IMR-90 (cell line): ENCODE measurements at regions not wholly inside any gene's neighbourhood (a gene's known extent, or its start where the extent isn't known, plus 50 kb on each side); places are given as distances from the start of the nearest gene placed in this dataset.

Experiments used
- ATAC-seq: fragments of 200-7000 bp; cut with Tn5 transposase; 2 replicates; pipeline ENCODE4 v1.9.1; 2020; ENCODE audit warnings: low read depth, mild to moderate bottlenecking, moderate library complexity
- BruUV-seq: library from RNA; stranded (reverse); fragments of 400-500 nt; replicated peaks from 2 replicates; lab custom pipeline; 2021; lab: Mats Ljungman, UMichigan
- CTCF ChIA-PET: fragments of 300-600 bp; formaldehyde crosslinking; extraction: SDS; loops from one replicate; lab custom pipeline; 2021; ENCODE audit warnings: antibody characterized with exemption; lab: Yijun Ruan, JAX
- POLR2A ChIA-PET: fragments of 300-600 bp; sonication (Branson Sonifier 250); formaldehyde crosslinking; loops from one replicate; lab custom pipeline; 2022; ENCODE audit warnings: antibody characterized with exemption; ENCODE audit not compliant: unreplicated experiment; lab: Charles Lee
- DNase-seq: peaks from one replicate; pipeline ENCODE4 v3.0.0; 2013
- H2AFZ ChIP-seq: replicated peaks from 2 replicates; pipeline ENCODE3; 2013; ENCODE audit warnings: low read length, mild to moderate bottlenecking; ENCODE audit not compliant: poor library complexity
- H2AK5ac ChIP-seq: 2 replicates; pipeline ENCODE4 v1.6.1; 2013; ENCODE audit warnings: low read depth, low read length, inconsistent platforms
- H2AK9ac ChIP-seq: replicated peaks from 2 replicates; pipeline ENCODE3; 2013; ENCODE audit warnings: mild to moderate bottlenecking, low read depth, low read length, moderate library complexity; ENCODE audit not compliant: poor library complexity
- H2BK120ac ChIP-seq: 2 replicates; pipeline ENCODE4 v1.6.1; 2013; ENCODE audit warnings: low read depth, low read length, inconsistent platforms
- H2BK15ac ChIP-seq: 3 replicates; pipeline ENCODE4 v1.6.1; 2013; ENCODE audit warnings: low read depth, low read length, inconsistent platforms
- H2BK20ac ChIP-seq: 2 replicates; pipeline ENCODE4 v1.6.1; 2013; ENCODE audit warnings: low read depth, mild to moderate bottlenecking, inconsistent platforms, low read length, moderate library complexity
- H2BK5ac ChIP-seq: 2 replicates; pipeline ENCODE4 v1.6.1; 2013; ENCODE audit warnings: mild to moderate bottlenecking, low read depth, low read length, inconsistent platforms; ENCODE audit not compliant: poor library complexity, severe bottlenecking
- H3K14ac ChIP-seq: replicated peaks from 2 replicates; pipeline ENCODE4 v1.6.1; 2013; ENCODE audit warnings: low read depth, low read length, inconsistent platforms
- H3K18ac ChIP-seq: 2 replicates; pipeline ENCODE4 v1.6.1; 2013; ENCODE audit warnings: low read depth, low read length, control low read depth
- H3K23ac ChIP-seq: 2 replicates; pipeline ENCODE4 v1.6.1; 2013; ENCODE audit warnings: low read depth, low read length, inconsistent platforms
- H3K27ac ChIP-seq: 2 replicates; pipeline ENCODE4 v1.5.1; 2013; ENCODE audit warnings: mild to moderate bottlenecking, control low read depth, low read length; ENCODE audit not compliant: insufficient read depth
- H3K27me3 ChIP-seq: 2 replicates; pipeline ENCODE4 v1.6.1; 2013; ENCODE audit warnings: low read length; ENCODE audit not compliant: control insufficient read depth, insufficient read depth
- H3K36me3 ChIP-seq: 2 replicates; pipeline ENCODE4 v1.6.1; 2013; ENCODE audit warnings: low read length, mixed read lengths; ENCODE audit not compliant: control insufficient read depth, insufficient read depth
- H3K4ac ChIP-seq: 2 replicates; pipeline ENCODE4 v1.6.1; 2013; ENCODE audit warnings: low read depth, low read length, inconsistent platforms
- H3K4me1 ChIP-seq: 2 replicates; pipeline ENCODE4 v1.6.1; 2013; ENCODE audit warnings: low read length, mixed read lengths; ENCODE audit not compliant: control insufficient read depth, insufficient read depth
- H3K4me2 ChIP-seq: 2 replicates; pipeline ENCODE4 v1.6.1; 2013; ENCODE audit warnings: low read depth, mild to moderate bottlenecking, control low read depth, low read length, moderate library complexity
- H3K4me3 ChIP-seq: 2 replicates; pipeline ENCODE4 v1.5.1; 2013; ENCODE audit warnings: low read depth, mild to moderate bottlenecking, control low read depth, low read length, moderate library complexity; ENCODE audit not compliant: insufficient read depth
- H3K56ac ChIP-seq: 2 replicates; pipeline ENCODE4 v1.6.1; 2013; ENCODE audit warnings: low read length, inconsistent platforms; ENCODE audit not compliant: insufficient read depth; ENCODE audit errors: extremely low read depth
- H3K79me1 ChIP-seq, 2 experiments: 2 replicates each; pipeline ENCODE4 v1.6.1; 2013; ENCODE audit warnings: low read length in 2 of 2, inconsistent platforms in 1 of 2, low read depth in 1 of 2
- H3K9ac ChIP-seq: 2 replicates; pipeline ENCODE4 v1.6.1; 2013; ENCODE audit warnings: low read depth, low read length, control low read depth
- H3K9me1 ChIP-seq: 2 replicates; pipeline ENCODE4 v1.6.1; 2013; ENCODE audit warnings: low read length, inconsistent platforms; ENCODE audit not compliant: insufficient read depth
- H3K9me3 ChIP-seq: 2 replicates; pipeline ENCODE4 v1.6.1; 2013; ENCODE audit warnings: low read length; ENCODE audit not compliant: control insufficient read depth, insufficient read depth
- H4K20me1 ChIP-seq: 2 replicates; pipeline ENCODE4 v1.6.1; 2013; ENCODE audit warnings: low read length, inconsistent platforms; ENCODE audit not compliant: insufficient read depth
- H4K5ac ChIP-seq: 2 replicates; pipeline ENCODE4 v1.6.1; 2013; ENCODE audit warnings: mild to moderate bottlenecking, low read depth, low read length, control low read depth
- H4K8ac ChIP-seq, 2 experiments: 2 replicates each; pipeline ENCODE4 v1.6.1; 2013; ENCODE audit warnings: low read depth in 2 of 2, low read length in 2 of 2, control low read depth in 1 of 2, inconsistent platforms in 1 of 2
- H4K91ac ChIP-seq: 2 replicates; pipeline ENCODE4 v1.6.1; 2013; ENCODE audit warnings: low read depth, low read length, inconsistent platforms; ENCODE audit not compliant: insufficient read depth
- BHLHE40 ChIP-seq: fragments of 150-350 bp; IDR thresholded peaks from 2 replicates; pipeline ENCODE4 v1.6.1; 2016; ENCODE audit warnings: mild to moderate bottlenecking, low read depth, low read length
- CEBPB ChIP-seq: IDR thresholded peaks from 2 replicates; pipeline ENCODE4 v1.6.1; 2012; ENCODE audit warnings: low read depth, low read length, improper control_type of control experiment
- CHD1 ChIP-seq: IDR thresholded peaks from 2 replicates; pipeline ENCODE4 v1.6.1; 2012; ENCODE audit warnings: low read depth, low read length, improper control_type of control experiment
- CTCF ChIP-seq: conservative IDR thresholded peaks from 2 replicates; pipeline ENCODE4 v1.5.1; 2012; ENCODE audit warnings: mild to moderate bottlenecking, low read depth, low read length, improper control_type of control experiment
- ELK1 ChIP-seq: fragments of 150-350 bp; IDR thresholded peaks from 2 replicates; pipeline ENCODE4 v1.6.1; 2016; ENCODE audit warnings: low read depth, mild to moderate bottlenecking, low read length, moderate library complexity, borderline replicate concordance
- FOS ChIP-seq: fragments of 150-350 bp; IDR thresholded peaks from 2 replicates; pipeline ENCODE4 v1.6.1; 2016; ENCODE audit warnings: low read depth, low read length
- MAFK ChIP-seq: IDR thresholded peaks from 2 replicates; pipeline ENCODE4 v1.6.1; 2012; ENCODE audit warnings: low read depth, low read length, improper control_type of control experiment
- MAZ ChIP-seq: IDR thresholded peaks from 2 replicates; pipeline ENCODE4 v1.6.1; 2012; ENCODE audit warnings: low read depth, mild to moderate bottlenecking, low read length, improper control_type of control experiment, moderate library complexity, borderline replicate concordance
- MXI1 ChIP-seq: IDR thresholded peaks from 2 replicates; pipeline ENCODE4 v1.6.1; 2012; ENCODE audit warnings: low read depth, mild to moderate bottlenecking, low read length, moderate library complexity, borderline replicate concordance
- NFE2L2 ChIP-seq: fragments of 150-350 bp; IDR thresholded peaks from 2 replicates; pipeline ENCODE4 v1.6.1; 2016; ENCODE audit warnings: low read depth, mild to moderate bottlenecking, low read length
- POLR2A ChIP-seq: IDR thresholded peaks from 2 replicates; pipeline ENCODE4 v1.6.1; 2012; ENCODE audit warnings: mild to moderate bottlenecking, low read depth, low read length
- RAD21 ChIP-seq: IDR thresholded peaks from 2 replicates; pipeline ENCODE4 v1.6.1; 2012; ENCODE audit warnings: low read length, improper control_type of control experiment
- RCOR1 ChIP-seq: IDR thresholded peaks from 2 replicates; pipeline ENCODE4 v1.6.1; 2012; ENCODE audit warnings: mild to moderate bottlenecking, low read length, improper control_type of control experiment; ENCODE audit not compliant: insufficient replicate concordance
- RFX5 ChIP-seq: IDR thresholded peaks from 2 replicates; pipeline ENCODE4 v1.8.0; 2012; ENCODE audit warnings: low read depth, mild to moderate bottlenecking, low read length, moderate library complexity
- SMC3 ChIP-seq: fragments of 150-350 bp; IDR thresholded peaks from 2 replicates; pipeline ENCODE4 v1.6.1; 2016; ENCODE audit warnings: low read depth, mild to moderate bottlenecking, antibody characterized with exemption, low read length, moderate library complexity
- USF2 ChIP-seq: fragments of 150-350 bp; IDR thresholded peaks from 2 replicates; pipeline ENCODE4 v1.6.1; 2017; ENCODE audit warnings: mild to moderate bottlenecking, antibody characterized with exemption, low read length, low read depth
- WGBS, 2 experiments: methylation state at CpG; one replicate each; pipeline versions ENCODE4 v1.1.5 to v1.1.7; 2013; ENCODE audit warnings: missing lambda C conversion rate in 2 of 2; ENCODE audit not compliant: insufficient read length in 1 of 2; ENCODE audit errors: extremely low coverage in 2 of 2; 5-methylcytosine and 5-hydroxymethylcytosine counted together
- dilution Hi-C: fragments of 300-500 bp; cut with HindIII; formaldehyde crosslinking; loops from one replicate; pipeline ENCODE4 v1.14.3; 2018; ENCODE audit warnings: low sequenced_read_pairs; ENCODE audit not compliant: unreplicated experiment
- in situ Hi-C: fragments of 300-500 bp; cut with MboI; formaldehyde crosslinking; loops from 3 replicates; pipeline ENCODE4 v1.14.3; 2019; ENCODE audit warnings: low sequenced_read_pairs, inconsistent platforms, mixed read lengths
- intact Hi-C: fragments of 100-400 bp; cut with micrococcal nuclease; formaldehyde crosslinking; loops from 2 replicates; pipeline ENCODE4 v1.10.0; 2022

- H3K4ac ChIP-seq: no peak overlapping the region
- H4K8ac ChIP-seq: no peak overlapping the region
- no peak overlapping the region for H2AFZ ChIP-seq
- H2BK20ac ChIP-seq: no peak overlapping the region
- H3K9me1 ChIP-seq: no peaks in the 10 kb centered on the region
- no peak overlapping the region for H2BK120ac ChIP-seq
- H3K18ac ChIP-seq: no peak overlapping the region
- H3K23ac ChIP-seq: no peak overlapping the region
- dilution Hi-C loops: no loop called here
- H3K4me3 ChIP-seq: no peak overlapping the region
- H4K5ac ChIP-seq: no peak overlapping the region
- in situ Hi-C loops: no loop called here
- no peak overlapping the region for H3K4me2 ChIP-seq
- ChIA-PET POLR2A (no interaction called here), CTCF (no interaction called here)
- H3K36me3 ChIP-seq: no peaks in the 10 kb centered on the region
- H4K20me1 ChIP-seq: no peaks in the 10 kb centered on the region
- H3K27ac ChIP-seq: no peak overlapping the region
- no peaks in the 10 kb centered on the region for H3K9me3 ChIP-seq
- no peak overlapping the region for H2AK5ac ChIP-seq
- no TSS peak for BruUV-seq
- no peaks in the 10 kb centered on the region for H3K4me1 ChIP-seq
- no CpG with 5 or more reads among the region's 4 CpGs for WGBS, 2 experiments
- TF ChIP-seq NFE2L2 (no peak), MAZ (no peak), BHLHE40 (no peak), USF2 (no peak), CTCF (no peak), CHD1 (no peak), RFX5 (no peak), POLR2A (no peak), MXI1 (no peak), RCOR1 (no peak), MAFK (no peak), FOS (no peak), RAD21 (no peak), ELK1 (no peak), SMC3 (no peak), CEBPB (no peak)
- H2BK15ac ChIP-seq: no peak overlapping the region
- intact Hi-C loops: no loop called here
- H4K91ac ChIP-seq: no peak overlapping the region
- no peak overlapping the region for H3K9ac ChIP-seq
- H3K79me1 ChIP-seq: no peaks in the 10 kb centered on the region
- no peak overlapping the region for H2BK5ac ChIP-seq
- no peak for DNase-seq
- H3K27me3 ChIP-seq: no peaks in the 10 kb centered on the region
- no peak overlapping the region for H3K56ac ChIP-seq
- no peak for ATAC-seq
- no peak overlapping the region for H2AK9ac ChIP-seq
- no peak overlapping the region for H3K14ac ChIP-seq
Observed at GRCh38 chr20:39152126-39152525, 190.0 kb downstream of the DHX35 start.
